Dedifferentiated amniotic fluid mesenchymal stem cell (primary cell): ENCODE measurements at regions not wholly inside any gene's neighbourhood (a gene's known extent, or its start where the extent isn't known, plus 50 kb on each side); places are given as distances from the start of the nearest gene placed in this dataset.

ENCODE experiments used
- DNase-seq: peaks from one replicate; pipeline ENCODE4 v3.0.0-alpha.2; 2016; ENCODE audit errors: extremely low spot score

DNA sequence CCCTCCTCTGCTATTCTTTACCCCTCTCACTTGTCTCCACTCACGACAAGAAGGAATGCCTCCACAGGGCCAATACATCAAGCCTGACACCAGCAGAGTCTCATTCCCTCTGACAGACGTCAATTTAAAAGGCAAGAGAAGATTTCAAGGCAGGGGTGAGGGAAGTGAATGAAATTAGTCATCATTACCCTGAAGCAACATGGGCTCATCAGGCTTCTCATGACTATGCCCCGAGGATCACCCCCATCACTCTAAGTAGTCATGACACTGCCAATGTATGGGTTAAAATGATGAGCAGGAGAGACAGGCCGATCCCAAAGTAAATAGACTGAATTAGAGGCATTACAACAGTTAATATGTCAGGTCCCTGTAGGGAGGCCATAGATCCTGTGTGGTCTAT lies 504.4 kb downstream of the TLE4 start:
- DNase-seq: no peak

DNA sequence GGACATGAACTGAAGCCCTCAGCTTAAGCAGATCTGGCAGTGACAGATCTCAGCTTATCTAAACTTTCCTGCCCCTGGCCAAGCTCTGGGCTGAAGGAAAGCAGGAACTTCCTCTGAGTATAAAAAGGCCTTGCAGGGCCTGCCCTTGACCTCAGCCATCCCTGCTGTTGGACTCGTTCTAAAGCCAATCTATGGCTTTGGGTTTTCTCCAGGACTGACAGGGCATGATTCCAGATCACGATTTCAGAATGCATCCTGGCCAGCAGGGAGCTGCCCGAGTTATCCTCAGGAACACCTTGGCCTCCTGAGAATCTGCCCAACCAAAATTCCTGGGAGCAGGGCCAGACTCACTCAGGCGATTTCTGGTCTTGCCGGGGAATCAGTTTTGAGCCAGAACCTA lies 502.7 kb downstream of the TLE4 start:
- DNase-seq: no peak

DNA sequence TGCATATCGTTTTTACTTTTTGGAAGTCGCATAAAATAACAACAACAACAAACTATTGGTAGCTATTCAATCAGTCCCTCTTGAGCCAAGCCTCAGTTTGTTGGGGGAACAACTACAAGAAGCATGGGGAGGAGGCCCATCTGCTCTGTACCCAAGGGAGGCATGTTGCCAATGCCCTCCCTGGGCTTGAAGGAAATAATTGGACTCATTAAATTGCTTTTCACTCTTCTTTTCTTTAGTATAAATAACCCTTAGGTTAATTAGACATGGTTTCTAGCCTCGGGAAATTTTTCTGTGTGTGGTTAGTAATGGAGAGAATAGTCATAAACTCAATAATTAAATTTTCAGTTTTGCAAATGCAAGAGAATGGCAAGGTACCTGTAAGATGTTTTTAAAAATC lies 500.7 kb downstream of the TLE4 start:
- DNase-seq: no peak

DNA sequence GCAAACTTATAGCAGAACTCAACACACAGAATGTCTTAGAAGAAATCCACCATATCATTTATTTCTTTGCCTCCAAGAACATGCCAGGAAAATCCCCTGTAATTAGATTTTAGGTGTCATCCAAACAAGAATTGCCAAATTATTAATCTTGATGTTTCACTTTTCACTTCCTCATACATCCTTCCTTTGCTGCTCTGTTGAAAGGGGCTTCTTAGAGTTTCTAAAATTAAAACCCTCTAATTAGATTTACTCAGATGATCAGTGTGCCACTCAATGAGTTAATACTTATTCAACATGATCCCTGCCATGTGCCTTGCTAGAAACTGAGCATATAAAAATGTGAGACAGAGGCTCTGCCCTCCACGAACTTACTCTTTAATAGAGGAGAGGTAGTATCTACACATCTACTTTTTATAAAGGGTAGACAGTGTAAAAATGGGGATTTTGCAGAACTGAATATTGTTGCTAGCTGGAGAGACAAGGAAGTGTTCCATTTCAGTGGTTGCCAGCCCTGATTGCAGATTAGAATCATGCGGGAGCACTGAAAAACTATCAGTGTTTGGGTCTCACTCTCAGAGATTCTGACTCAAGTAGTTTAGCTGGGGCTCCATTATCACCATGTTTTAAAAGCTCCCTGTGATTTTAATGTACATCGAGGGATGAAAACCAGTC lies 498.4 kb downstream of the TLE4 start:
- DNase-seq: no peak

DNA sequence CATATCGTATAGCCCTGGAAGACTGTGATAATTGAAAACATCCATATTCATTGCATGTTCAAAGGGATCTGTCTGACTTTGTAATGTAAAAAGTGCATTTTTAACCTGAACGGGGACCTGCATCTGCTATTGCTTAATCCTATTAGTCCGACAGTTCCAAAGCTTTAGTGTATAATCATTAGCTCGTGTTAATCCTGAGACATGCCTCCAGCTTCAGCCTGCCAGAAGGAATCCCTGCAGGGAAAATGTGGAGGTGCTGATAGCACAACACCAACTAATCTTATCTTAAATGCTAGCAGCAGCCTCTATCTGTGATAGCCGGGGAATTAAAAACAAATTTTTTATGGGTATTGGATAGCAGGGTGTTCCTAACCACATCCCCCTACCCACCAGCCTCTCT lies 495.2 kb downstream of the TLE4 start:
- no peak for DNase-seq

DNA sequence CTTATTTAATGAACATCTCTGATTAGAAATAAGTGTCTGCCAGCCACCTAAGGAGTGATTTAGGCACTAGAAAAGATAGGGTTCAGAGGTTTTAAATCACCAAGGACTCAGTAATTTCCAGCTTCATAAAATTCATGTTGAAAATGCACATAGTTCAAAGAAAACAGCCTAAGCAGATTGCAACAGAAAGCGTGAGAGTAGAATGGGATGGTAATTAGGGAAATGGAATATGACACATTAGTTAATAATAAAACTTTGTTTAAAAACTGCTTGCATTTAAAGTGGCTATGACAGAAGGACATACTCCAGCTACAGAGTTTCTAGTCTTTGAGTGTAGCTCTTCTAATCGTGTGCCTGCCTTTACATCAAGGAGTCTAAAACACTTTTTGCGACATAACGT lies 490.8 kb downstream of the TLE4 start:
- no peak for DNase-seq

DNA sequence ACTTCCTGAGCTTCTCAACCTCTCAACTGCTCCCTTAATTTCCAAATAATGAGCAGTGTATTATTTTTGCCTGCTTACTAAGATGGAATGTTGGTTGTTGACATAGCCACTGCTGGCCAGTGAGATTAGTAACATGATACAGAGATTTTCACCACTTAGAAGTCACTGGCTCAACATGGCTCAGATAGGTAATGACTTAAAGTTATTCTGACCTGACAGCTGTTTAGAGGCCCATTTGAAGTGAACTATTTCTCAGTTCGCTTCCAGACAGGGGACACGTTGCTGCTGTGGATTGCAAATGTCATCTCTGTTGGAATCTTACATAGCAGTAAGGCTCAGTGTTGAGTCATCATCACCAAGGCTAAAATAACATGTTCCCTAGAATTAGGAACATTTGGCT lies 490.2 kb downstream of the TLE4 start:
- DNase-seq: peak; percentile 88

DNA sequence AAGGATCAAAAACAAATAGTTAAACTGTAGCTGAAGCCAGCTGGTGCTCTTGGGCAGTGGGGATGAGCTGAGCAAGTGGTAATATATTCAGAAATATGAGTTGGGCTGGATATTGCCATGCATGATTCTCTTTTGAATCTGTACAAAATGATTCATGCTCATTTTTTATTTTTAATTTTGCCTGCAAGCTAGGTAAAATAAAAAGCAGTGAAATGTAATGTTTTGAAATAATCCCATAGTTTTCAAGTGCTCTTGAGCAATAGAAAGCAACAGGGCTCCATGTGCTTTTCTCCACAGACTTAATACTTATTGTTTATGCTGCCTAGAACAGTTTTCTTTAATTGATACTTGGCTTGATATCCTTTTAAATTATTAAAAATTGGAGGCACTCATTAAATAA lies 489.3 kb downstream of the TLE4 start:
- DNase-seq: peak; percentile 34

DNA sequence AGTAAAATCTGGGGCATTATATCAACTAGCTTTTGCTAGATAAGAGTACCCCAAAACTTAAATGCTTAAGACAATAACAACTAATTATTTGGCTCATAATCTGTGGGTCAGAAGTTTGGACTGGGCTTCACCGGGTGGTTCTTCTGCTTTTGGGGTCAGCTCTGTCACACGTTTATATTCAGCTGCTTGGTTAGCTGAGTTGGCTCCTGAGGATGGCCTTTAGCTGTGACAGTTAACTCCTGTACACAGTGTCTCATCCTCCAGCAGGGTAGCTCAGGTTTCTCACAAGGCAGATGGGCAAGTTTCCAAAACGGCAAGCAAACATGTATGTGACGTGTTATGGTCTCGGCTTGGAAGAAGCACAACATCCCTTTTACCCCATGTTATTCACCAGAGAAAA lies 488.2 kb downstream of the TLE4 start:
- DNase-seq: no peak

DNA sequence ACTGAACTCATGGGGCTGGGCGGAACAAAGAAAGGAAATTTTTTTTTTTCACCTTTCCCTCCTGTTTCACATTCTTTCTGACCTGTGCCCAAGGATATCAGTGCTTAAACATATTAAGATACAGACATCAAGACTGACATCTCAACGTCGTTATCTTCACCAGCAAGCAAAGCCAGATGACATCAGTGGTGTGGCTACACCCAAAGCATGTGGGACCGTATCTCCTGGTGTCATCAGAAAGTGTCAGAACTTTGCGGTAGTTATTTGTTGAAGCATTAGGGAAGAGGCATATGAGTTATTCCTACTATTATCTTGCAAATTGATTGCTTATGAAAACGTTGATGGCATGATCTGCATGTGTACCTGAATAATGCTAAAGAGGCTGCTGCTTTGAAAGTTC lies 487.4 kb downstream of the TLE4 start:
- no peak for DNase-seq

DNA sequence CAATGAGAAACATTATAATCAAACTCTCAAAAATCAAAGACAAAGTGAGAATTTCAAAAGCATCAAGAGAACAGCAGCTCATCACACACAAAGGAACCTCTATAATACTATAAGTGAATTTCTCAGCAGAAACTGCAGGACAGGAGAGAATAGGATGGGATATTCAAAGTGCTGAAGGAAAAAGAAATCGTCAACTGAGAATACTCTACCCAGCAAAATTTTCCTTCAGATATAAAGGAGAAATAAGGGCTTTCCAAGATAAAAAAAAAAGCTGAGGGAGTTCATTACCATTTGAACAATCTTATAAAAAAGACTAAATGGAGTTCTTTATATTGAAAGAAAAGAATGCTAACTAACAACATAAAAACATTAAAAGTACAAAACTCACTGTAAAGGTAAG lies 481.1 kb downstream of the TLE4 start:
- no peak for DNase-seq

DNA sequence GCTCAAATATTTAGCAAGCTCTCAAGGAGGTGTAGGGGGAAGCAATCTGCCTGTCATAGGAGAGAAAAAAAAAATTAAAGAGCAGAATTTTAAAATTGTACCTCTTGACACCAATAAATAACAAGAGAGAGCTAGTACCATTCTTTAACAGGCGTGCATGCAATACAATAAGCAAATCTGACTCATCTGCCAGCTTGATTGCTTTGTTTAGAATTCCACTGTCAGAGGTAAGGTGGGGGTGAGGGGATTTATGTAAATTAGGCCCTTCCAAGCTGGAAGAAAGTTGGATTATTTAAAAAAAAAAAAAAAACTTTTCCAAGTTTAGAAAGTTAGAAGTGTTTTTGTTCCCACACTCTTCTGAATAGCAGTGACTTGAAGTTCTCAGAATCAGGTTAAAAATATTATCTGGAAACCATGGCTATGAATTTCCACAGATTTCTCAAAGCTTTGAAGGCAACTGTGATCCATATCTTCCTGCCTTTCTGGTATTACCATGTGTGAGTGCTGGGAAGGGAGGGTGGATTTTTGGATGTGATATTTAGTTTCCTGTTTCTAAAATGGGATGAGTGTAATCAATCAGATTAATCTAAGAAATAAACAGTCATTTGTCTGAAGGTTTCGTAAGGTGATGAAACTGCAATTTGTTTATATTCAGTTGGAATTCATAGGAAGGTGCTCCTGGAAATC lies 477.5 kb downstream of the TLE4 start:
- no peak for DNase-seq

DNA sequence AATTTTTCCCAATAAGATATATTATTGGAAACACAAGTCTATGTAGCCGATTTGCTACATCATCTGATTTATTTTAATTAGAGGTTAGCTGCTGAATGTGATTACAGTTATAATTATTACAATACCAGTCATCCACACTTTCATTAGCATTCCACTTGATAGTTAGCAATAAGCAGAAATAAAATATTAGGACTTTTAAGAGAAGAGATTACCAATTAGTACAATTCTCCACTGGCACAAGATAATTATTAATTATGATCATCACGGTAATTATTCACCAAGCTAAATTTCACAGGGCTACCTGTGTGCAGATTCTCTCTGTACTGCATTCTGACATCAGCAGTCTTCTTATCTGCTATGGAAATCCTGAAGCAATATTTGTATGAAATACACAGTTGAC lies 474.7 kb downstream of the TLE4 start:
- no peak for DNase-seq

DNA sequence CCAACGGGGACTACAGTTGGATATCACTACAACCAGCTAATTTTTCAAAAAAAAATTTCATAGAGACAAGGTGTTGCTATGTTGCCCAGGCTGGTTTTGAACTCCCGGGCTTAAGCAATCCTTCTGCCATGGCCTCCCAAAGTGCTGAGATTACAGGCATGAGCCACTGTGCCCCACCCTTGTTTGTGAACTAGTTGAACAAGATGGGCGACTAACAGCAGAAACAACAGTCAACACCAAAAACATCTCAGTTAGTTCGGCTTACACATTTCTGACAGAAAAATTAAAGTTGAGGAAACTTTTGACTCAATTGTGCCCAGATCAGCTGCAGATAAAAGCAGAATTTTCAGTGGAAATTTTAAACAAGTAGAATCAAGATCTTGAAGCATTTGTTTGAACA lies 470.1 kb downstream of the TLE4 start:
- DNase-seq: no peak

DNA sequence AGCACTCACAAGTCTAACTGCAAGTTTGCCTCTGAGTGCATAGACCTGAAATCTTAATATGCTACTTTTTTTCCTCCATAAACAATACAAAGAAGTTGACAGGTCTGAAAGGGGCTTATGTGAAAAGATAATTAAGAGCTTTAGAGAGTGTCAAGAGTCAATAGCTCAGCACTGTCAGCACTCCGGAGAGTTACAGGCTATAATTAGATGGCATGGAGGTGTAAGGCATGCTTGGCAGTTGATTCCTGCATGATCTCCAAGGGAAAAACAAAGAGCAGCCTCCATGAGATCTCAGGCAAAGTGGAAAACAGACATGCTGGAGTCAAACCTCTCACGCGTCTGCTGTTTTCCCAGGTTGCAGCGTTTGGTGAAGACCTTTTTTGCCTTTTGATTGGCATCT lies 468.7 kb downstream of the TLE4 start:
- DNase-seq: no peak

DNA sequence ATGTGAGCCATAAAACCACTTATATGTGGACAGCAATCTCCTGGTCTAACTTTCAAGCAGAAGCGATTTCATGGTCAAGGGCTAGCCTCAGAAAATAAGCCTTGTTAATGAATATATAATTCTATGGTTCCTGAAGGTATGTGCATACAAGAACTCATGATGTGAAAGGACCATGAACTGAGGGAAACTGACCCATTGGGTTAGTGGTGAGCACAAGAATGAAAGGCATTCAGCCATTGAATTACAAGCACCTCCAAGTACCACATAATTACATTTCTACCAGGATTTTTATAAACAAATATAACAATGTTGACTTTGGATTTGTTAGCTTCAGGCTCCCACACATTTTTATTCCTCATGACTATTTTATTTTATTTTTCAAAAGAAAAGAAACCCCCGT lies 459.0 kb downstream of the TLE4 start:
- DNase-seq: no peak

DNA sequence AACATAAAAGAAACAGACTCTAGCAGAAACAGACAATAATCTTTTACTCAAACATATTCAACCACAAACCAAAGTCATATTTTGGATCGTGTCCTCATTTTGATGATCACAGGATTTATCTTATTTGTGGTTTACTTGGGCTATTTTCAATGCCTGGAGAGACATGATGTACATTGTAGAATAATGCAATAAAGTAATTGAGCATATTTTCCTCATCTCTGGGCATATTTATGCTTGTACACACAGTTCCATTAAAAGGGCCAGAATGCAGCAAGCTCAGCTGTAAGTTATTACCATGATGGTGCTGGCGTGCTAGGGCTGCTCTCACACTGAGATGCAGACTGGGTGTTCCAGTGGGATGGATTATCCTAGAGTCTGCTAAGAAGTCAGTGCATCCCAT lies 456.7 kb downstream of the TLE4 start:
- DNase-seq: peak; percentile 75

DNA sequence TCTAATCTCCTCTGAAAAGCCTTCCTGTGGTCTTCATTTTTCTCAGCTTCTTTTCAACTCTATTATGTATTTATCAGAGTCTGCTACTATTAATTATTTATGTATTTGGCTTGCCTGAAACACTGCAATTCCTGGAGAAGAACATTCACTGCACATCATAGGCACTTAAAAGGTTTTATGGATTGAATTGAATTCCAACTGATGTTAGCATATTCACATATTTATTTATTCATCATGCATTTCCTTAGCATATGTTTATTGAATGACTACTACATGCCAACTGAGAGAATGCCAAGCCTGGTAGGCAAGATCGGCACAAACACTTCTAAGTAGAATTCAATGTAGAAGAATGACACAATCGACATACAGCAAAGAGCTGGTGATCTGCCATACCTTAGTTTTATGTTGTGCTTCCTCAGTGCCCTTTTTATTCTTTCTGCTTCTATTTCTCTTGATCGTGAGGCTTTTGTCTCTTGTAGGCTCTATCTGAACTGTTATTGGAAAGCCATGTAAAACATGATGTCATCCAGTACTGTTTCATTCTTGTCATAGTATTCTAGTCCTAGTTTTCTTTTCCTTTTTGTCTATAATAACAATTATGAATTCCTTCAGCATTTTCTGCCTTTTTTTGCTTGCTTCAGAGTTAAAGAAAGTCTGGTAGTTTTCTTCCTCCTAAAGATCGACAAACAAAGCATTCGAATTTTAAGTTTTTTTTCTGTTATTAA lies 454.2 kb downstream of the TLE4 start:
- DNase-seq: no peak

DNA sequence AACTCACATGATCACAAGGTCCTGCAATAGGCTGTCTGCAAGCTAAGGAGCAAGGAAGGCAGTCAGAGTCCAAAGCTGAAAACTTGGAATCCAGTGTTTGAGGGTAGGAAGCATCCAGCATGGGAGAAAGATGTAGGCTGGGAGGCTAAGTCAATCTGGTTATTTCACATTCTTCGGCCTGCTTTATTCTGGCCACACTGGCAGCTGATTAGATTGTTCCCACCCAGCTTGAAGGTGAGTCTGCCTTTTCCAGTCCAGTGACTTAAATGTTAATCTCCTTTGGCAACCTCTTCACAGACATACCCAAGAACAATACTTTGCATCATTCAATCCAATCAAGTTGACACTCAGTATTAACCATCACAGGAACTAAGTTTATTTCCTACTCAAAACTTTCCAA lies 453.4 kb downstream of the TLE4 start:
- DNase-seq: no peak

DNA sequence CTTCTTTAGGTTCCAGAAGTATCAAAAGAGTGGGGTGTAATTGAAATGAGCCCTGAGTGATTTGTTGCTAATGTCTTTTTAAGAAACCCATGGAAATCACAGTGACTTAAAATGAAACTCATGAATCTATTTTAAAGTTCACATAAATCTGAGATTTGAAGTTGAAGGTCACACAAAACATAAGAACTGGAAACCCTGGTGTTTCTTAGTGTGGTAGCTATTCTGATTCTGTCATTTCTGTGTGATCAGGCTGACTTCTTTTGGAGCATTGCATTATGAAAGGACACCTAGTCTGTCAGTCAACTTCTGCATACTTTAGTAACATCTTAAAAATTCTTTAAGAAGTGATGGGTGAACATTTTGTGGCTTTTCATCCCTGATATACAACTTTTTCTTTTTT lies 448.8 kb downstream of the TLE4 start:
- DNase-seq: no peak

DNA sequence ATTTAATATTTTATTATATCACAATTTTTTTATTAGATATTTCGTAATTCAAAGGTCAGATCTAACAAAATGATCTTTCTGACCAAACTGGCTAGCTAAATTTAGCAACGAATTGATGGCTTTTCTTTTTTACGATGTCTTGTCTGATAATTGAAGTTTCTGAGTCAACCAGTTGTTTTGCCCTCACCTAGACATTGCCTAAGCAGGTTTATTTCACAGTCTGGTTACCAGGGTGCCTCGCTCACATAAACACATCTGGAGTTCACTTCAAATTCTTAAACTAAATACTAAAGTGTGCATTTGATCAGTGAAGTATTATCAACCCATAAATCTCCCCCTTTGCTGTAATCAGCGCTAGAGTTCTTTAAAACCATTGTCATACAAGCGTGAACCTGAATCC lies 448.3 kb downstream of the TLE4 start:
- DNase-seq: no peak

DNA sequence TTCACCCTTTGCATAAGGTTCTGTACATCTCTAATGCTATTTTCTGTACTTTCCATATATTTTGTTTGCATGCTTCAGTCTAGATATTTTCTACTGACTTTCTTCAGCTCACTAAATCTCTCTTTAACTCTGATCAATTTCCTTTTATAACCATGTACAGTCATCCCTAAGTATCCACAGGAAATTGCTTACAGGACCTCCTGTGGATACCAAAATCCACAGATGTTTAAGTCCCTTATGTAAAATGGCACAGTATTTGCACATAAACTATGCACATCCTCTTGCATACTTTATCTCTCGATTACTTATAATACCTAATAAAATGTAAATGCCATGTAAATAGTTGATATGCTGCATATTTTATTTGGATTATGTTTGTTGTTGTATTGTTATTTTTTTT lies 442.1 kb downstream of the TLE4 start:
- no peak for DNase-seq
